Activated T-cell treated with anti-CD3 and anti-CD28 coated beads for 4 hours (primary cell): ENCODE measurements at regions not wholly inside any gene's neighbourhood (a gene's known extent, or its start where the extent isn't known, plus 50 kb on each side); places are given as distances from the start of the nearest gene placed in this dataset.

ENCODE experiments used
- DNase-seq: peaks from one replicate; pipeline ENCODE4 v3.0.0-alpha.2; 2020

DNA sequence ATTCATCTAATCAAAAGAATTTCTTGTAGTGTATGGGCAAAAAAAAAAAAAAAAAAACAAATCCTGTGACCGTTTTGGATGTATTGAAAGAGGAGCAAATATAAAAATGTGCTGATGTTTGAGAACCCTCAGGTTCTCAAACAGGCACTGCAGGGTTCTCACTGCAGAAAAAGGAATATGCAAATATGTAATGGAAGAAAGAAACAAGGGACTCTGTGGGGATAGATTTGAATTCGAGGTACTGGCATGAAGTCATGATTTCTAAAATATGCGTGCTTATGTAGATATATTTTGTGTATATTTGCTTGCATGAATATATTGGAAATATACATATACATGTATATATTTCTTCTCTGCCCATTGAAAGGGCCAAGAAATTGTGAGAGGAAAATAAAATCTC is 365.0 kb upstream of the RUNX1 start:
- no peak for DNase-seq

- DNase-seq, result no peak
These were observed 363.1 kb upstream of the RUNX1 start for GRCh38 chr21:35412231-35412630.

DNA sequence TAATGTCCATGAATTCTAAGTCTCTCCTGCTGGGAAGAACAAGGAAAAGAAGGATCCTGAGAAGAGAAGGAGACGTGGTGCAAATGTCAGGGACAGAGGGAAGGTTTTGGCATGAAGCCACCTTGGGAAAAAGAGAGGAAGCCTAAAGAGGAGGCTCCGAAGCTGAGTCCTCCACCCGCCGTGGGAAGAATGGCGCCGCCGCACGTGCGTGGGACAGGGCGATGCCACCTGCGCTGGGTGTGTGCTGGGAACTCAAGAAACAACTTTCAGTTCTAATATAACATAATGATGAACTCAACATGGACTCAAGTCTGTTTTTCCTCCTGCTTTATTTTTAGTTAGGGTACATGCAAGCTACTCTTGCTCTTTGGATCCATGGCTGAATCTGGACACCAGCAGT is 362.3 kb upstream of the RUNX1 start:
- DNase-seq, result no peak

- DNase-seq, result no peak
These were observed 361.6 kb upstream of the RUNX1 start for GRCh38 chr21:35410656-35411055.

GRCh38 chr21:35410123-35410522 is 361.0 kb upstream of the RUNX1 start:
- no peak for DNase-seq

GRCh38 chr21:35408401-35408800 is 359.3 kb upstream of the RUNX1 start:
- DNase-seq, result no peak

GRCh38 chr21:35406635-35407034 is 357.5 kb upstream of the RUNX1 start:
- DNase-seq, result no peak

DNA sequence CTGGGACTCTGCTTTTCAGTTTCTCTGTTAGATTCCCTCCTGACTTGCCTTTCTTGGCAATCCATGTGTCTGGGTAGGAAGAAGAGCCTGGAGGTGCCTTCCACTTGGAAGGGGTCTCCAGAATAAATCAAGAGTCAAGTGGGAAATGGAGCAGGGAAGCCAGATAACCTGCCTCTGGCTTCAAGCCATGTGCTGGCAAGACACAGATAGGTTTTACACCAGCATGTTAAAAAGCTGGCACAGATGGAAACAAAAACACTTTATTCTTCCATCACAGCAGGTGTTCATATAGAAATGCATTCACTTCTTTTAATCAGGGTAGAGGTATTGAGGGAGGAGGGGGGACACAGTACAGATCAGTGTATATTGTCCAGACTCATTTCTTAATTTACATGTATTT is 356.9 kb upstream of the RUNX1 start:
- DNase-seq, result no peak

DNA sequence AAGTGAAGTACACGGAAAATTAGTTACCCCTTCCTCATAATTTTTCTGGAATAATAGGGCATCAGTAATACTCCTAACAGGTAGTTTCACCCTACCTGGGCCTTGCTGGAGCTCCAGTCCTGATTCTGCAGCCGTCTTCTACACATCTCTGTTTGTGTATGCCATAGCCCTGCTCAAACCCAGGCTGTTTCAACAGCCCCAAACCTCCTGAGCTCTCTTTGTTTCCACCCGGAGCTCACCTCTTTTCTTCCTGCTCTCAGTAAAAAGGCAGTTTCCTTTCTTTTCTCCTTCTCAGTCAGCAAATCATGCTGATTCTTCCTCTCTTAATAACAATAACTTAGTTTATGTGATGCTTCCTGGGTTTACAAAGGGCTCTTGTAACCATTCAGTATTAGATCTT is 355.1 kb upstream of the RUNX1 start:
- DNase-seq, result no peak

- DNase-seq, result no peak
These were observed 353.0 kb upstream of the RUNX1 start for GRCh38 chr21:35402061-35402460.

DNA sequence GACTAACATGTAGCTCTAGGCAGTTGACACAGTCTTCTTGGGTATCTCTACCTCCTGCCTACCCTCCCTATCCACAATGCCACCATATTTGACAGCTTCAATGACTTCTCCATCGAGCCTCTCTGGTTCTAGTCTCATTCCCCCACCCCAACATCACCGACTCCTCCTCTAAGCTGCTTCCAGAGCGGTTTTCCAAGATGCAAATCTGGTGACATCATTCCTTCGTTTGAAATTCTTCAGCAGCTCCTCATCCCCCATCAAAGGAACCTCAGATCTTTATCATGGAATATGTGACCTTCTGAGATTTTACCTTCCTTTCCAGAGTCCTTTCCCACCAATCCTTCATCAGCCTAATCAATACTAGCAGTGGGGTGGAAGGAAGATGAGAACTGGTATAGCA is 352.4 kb upstream of the RUNX1 start:
- DNase-seq, result no peak

DNA sequence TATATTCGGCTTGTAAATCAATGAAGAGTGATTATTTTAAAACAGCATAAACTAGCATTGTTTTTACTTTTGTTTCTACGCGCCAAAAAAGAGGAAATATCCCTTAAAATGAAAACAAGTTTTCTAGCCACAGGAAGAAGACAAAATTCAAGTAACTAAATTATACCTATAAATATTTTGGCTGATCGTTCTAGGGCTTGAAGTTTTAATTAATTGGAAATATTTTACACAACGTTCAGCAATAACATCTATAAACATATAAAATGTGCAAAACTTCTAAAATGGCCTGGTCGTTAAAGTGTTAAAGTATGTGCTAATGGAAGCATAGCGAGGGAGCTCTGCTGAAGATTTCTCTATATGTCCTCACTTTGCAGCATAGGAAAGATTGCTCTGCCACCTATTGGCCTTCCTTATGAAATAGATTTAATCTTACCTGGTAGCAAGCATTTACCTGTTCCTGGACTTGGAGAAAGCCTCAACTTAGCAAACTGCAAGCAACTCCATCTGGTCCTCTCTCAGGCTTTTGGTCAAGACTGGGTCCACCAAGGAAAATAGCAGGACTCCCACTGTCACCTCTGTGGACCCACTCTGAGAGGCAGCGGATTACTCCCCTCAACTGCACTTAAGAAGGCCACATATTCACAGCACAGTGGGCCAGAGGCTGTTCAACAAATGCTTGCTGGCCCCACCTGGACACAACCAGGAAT is 351.3 kb upstream of the RUNX1 start:
- DNase-seq, result peak; percentile 17

- no peak for DNase-seq
These were observed 350.6 kb upstream of the RUNX1 start for GRCh38 chr21:35399706-35400105.

- no peak for DNase-seq
These were observed 350.0 kb upstream of the RUNX1 start for GRCh38 chr21:35399002-35399530.

DNA sequence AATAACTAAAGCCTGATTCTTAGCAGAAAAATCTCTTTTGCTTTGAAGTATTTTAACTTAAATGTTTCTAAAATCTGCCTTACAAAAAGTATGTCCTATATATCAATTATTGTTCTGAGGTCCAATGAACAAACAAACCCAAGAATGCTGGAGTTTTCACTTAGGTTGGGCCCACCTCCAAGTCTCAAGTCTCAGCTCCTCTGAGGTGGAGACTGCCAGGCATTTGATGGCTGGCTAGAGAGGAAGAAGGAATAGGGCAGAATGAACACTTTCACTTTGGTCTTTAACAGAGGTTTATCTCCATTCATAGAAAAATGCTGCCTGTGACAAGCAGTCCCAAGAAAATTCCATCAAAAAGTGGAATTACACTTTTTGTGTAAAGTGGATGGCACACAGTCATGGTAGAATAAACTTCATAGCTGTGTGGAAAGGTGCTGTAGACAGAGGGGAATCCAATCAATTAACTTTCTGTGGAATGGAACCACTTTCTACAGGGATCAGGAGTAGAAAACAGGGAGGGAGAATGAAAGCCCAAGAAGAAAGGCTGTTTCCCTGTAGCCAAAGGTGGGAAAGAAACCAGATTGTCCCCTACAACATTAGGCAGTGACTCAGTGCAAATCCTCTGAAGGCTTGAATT is 349.4 kb upstream of the RUNX1 start:
- no peak for DNase-seq

GRCh38 chr21:35397781-35398180 is 348.7 kb upstream of the RUNX1 start:
- no peak for DNase-seq

DNA sequence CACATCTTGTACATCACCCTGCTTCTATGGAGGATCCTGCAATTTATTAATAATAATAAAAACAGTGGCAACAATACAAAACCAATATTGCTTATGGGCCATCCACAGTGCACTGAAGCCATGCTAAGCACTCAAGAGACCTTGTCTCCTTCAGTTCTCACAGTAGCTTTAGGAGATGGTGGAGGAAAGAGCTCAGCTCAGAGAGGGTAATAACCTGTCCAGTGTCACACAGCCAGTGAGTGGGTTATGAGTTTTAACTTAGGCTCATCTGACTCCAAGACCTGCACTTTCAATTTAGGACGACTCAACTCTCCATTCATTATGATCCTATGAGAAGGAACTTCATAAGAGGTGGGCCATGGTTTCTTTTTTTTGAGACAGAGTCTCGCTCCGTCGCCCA is 347.6 kb upstream of the RUNX1 start:
- no peak for DNase-seq

DNA sequence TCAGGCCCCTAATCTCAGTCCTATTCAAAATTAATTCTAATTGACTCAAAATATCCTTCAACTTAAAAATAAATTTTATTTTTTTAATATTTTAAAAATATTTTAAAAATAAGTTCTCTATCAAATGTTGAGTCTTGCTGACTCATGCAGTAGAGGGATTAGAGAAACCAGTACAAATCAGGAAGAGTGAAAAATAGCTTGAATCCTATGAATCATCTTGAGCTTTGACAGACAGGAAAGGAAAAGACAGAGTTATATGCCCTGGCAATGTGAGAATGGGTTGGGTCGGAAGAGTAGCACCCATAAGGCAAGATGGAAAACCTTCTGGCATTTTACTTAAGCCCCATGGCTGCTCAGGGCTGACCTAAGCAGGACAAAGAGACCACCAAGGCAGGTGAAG is 346.6 kb upstream of the RUNX1 start:
- DNase-seq, result no peak

GRCh38 chr21:35394634-35395369 is 345.7 kb upstream of the RUNX1 start:
- no peak for DNase-seq

GRCh38 chr21:35394049-35394448 is 344.9 kb upstream of the RUNX1 start:
- no peak for DNase-seq

- no peak for DNase-seq
These were observed 341.1 kb upstream of the RUNX1 start for GRCh38 chr21:35390013-35390776.

GRCh38 chr21:35386491-35387079 is 337.5 kb upstream of the RUNX1 start:
- DNase-seq, result no peak

DNA sequence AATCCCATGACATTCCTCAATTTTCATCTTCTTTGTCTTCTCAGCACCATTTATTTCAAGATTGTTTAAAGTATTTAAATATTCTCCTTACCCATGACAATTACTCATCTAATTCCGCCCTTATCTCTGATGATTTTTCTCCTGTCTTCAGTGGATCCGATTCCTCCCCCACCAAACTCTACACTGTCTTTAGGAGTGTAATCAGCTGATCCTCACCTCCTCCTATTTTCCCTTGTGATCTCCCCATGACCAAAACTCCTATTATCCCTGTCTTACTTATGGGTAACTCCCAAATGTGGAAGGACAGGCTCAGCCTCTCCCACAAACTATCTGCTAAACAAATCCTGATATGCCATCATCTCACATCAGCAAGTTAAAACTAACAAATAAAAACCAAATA is 335.3 kb upstream of the RUNX1 start:
- DNase-seq, result no peak
